RWPE2 (cell line): ENCODE measurements at regions not wholly inside any gene's neighbourhood (a gene's known extent, or its start where the extent isn't known, plus 50 kb on each side); places are given as distances from the start of the nearest gene placed in this dataset.

Experiments
- ATAC-seq: fragments of 200-7000 bp; cut with Tn5 transposase; 3 replicates; pipeline ENCODE4 v1.9.1; 2021; ENCODE audit warnings: low read depth
- DNase-seq: peaks from one replicate; pipeline ENCODE4 v3.0.0-alpha.2; 2020; ENCODE audit warnings: low spot score
- H3K27ac ChIP-seq: fragments of 450-650 bp; 2 replicates; pipeline ENCODE4 v1.5.1; 2017; ENCODE audit warnings: mild to moderate bottlenecking; ENCODE audit not compliant: poor library complexity, severe bottlenecking
- H3K27me3 ChIP-seq: fragments of 250-450 bp; sonication (Bioruptor Pico); 2 replicates; pipeline ENCODE4 v1.5.1; 2021; ENCODE audit warnings: mild to moderate bottlenecking, moderate library complexity; ENCODE audit not compliant: insufficient read depth, poor library complexity, severe bottlenecking
- H3K36me3 ChIP-seq: fragments of 250-450 bp; sonication (Bioruptor Pico); 2 replicates; pipeline ENCODE4 v1.5.1; 2020; ENCODE audit warnings: low read depth, mild to moderate bottlenecking, moderate library complexity
- H3K4me1 ChIP-seq: fragments of 250-450 bp; sonication (Bioruptor Pico); 2 replicates; pipeline ENCODE4 v1.5.1; 2021; ENCODE audit warnings: mild to moderate bottlenecking, moderate library complexity; ENCODE audit not compliant: insufficient read depth, poor library complexity, severe bottlenecking
- H3K4me3 ChIP-seq: fragments of 250-450 bp; sonication (Bioruptor Pico); 2 replicates; pipeline ENCODE4 v1.5.1; 2021; ENCODE audit warnings: mild to moderate bottlenecking, moderate library complexity; ENCODE audit not compliant: severe bottlenecking
- H3K9me3 ChIP-seq: fragments of 250-450 bp; sonication (Bioruptor Pico); 2 replicates; pipeline ENCODE4 v1.5.1; 2021; ENCODE audit warnings: mild to moderate bottlenecking, moderate library complexity; ENCODE audit not compliant: severe bottlenecking
- TF ChIP-seq, protein P1 (sequence below): fragments of 450-650 bp; IDR thresholded peaks from one replicate; pipeline ENCODE4 v1.5.1; 2017; ENCODE audit warnings: mild to moderate bottlenecking, moderate library complexity; ENCODE audit not compliant: poor library complexity, severe bottlenecking

DNA sequence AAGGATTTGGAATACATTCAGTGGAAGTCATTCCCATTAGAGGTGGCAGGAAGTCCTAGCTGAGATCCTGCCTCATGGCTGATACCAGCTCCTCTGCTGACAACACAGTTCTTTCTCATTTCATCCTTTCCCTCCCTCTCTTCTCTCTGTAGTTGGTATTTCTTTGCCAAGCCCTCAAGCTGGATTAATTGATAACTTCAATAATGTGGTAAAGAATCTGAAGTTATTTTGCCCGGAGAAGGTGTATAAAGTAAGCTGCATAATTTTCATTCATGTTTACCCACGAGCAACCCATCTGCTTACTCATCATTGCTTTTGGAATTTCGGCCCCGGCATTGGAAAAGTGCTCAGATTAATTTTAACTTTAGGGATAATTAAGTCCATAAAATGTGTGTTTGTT, 85.2 kb upstream of the PLPP4 start:
- Histone ChIP-seq H3K4me1 (no peaks in the 10 kb centered on the region), H3K4me3 (no peak overlapping the region), H3K27ac (no peak overlapping the region), H3K27me3 (no peaks in the 10 kb centered on the region), H3K9me3 (no peaks in the 10 kb centered on the region), H3K36me3 (no peaks in the 10 kb centered on the region)
- DNase-seq = no peak
- TF ChIP-seq, protein P1, sequence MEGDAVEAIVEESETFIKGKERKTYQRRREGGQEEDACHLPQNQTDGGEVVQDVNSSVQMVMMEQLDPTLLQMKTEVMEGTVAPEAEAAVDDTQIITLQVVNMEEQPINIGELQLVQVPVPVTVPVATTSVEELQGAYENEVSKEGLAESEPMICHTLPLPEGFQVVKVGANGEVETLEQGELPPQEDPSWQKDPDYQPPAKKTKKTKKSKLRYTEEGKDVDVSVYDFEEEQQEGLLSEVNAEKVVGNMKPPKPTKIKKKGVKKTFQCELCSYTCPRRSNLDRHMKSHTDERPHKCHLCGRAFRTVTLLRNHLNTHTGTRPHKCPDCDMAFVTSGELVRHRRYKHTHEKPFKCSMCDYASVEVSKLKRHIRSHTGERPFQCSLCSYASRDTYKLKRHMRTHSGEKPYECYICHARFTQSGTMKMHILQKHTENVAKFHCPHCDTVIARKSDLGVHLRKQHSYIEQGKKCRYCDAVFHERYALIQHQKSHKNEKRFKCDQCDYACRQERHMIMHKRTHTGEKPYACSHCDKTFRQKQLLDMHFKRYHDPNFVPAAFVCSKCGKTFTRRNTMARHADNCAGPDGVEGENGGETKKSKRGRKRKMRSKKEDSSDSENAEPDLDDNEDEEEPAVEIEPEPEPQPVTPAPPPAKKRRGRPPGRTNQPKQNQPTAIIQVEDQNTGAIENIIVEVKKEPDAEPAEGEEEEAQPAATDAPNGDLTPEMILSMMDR = no peak
- ATAC-seq = no peak

DNA sequence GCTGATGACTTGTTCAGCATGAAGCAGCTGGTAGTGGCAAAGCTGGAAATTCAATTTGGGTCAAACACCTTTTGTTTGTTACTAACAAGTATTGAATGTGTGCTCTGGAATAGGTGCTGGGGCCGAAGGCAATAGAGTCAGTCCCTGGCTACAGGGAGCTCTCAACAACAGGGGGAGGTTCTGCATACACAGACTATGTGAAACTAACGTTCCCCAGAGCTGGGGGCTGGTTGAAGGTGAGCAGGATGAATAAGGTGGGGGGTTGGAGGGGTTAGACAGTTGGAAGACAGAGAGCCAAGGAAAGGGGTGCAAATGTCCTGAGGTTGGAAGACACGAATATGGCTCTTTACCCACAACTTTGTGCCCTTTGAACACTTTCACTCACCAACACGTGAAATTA, 84.1 kb upstream of the PLPP4 start:
- DNase-seq (no peak), ATAC-seq (no peak)
- Histone ChIP-seq H3K9me3 (no peaks in the 10 kb centered on the region), H3K4me3 (no peak overlapping the region), H3K27ac (no peak overlapping the region), H3K36me3 (no peaks in the 10 kb centered on the region), H3K4me1 (no peaks in the 10 kb centered on the region), H3K27me3 (no peaks in the 10 kb centered on the region)
- TF ChIP-seq, protein P1 = no peak

DNA sequence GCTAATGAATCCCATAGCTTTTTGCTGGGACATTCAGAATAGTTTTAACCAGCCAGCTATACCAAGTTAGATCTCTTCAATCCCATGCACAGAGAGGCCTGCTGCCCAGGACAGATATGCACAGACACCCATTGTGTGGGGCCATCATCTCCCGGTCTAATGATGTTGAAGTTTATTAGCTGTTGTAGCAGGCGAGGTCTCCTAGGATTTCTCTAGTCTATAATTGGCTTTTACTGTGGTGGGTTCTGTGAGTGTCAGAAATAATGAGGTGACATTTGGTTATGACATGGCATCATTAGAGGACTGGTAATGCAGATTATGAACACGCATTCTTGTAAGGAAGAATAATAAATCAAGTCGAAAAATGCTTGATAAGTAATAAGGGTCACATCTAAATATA, 81.4 kb upstream of the PLPP4 start:
- Histone ChIP-seq H3K4me3 (no peak overlapping the region), H3K4me1 (no peaks in the 10 kb centered on the region), H3K9me3 (no peaks in the 10 kb centered on the region), H3K27ac (no peak overlapping the region), H3K36me3 (no peaks in the 10 kb centered on the region), H3K27me3 (no peaks in the 10 kb centered on the region)
- DNase-seq (no peak), ATAC-seq (no peak)
- TF ChIP-seq, protein P1 = no peak

DNA sequence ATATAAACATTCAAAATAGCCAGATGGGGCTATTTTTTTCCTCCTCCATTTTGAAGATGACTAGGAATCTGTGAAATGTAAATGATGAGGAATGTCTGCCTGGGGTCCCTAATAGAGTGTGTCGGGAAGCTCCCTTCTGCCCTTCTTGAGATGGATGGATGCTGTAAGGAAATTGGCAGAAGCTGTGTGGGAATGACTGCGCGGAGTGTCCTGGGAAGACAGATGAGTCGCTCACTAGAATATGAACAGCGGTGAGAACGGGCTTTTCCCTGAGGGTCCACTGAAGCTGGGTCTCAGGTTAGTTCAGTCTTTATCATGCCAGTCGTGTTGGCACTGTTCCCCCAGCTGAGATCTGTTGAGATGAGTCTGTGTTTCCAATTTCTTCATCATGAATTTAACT, 75.1 kb upstream of the PLPP4 start:
- H3K27me3 ChIP-seq = no peaks in the 10 kb centered on the region
- ATAC-seq = no peak
- H3K4me1 ChIP-seq = no peaks in the 10 kb centered on the region
- TF ChIP-seq, protein P1 = no peak
- H3K4me3 ChIP-seq = no peak overlapping the region
- no peak overlapping the region for H3K27ac ChIP-seq
- DNase-seq = no peak
- H3K9me3 ChIP-seq = no peaks in the 10 kb centered on the region
- H3K36me3 ChIP-seq = no peaks in the 10 kb centered on the region

DNA sequence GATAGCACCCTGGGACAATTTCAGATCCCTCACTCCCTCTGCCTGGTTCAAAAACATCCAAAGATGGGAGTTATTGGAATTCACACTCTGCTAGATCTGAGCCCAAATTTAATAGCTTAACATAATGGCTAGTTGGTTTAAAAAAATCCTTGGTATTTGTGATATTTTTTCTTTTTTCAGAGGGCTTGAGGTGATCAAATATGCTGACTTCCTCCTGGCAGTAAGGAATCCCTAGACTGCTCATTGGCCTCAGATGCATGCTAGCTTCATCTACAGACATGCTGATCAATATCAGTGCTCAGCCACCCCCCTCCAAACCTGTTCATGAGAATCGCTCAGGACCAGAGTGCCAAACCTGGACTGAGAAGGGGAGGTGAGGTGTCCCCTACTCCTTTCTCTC, 74.7 kb upstream of the PLPP4 start:
- no peaks in the 10 kb centered on the region for H3K36me3 ChIP-seq
- no peaks in the 10 kb centered on the region for H3K27me3 ChIP-seq
- no peak overlapping the region for H3K4me3 ChIP-seq
- no peaks in the 10 kb centered on the region for H3K4me1 ChIP-seq
- DNase-seq = no peak
- H3K9me3 ChIP-seq = no peaks in the 10 kb centered on the region
- TF ChIP-seq, protein P1 = no peak
- ATAC-seq = no peak
- H3K27ac ChIP-seq = no peak overlapping the region
